Common myeloid progenitor, CD34-positive (primary cell): ENCODE measurements at regions not wholly inside any gene's neighbourhood (a gene's known extent, or its start where the extent isn't known, plus 50 kb on each side); places are given as distances from the start of the nearest gene placed in this dataset.

ENCODE experiments used
- CTCF ChIA-PET: fragments of 350-600 bp; sonication (Branson Sonifier 250); formaldehyde crosslinking; loops from one replicate; lab custom pipeline; 2021; ENCODE audit warnings: antibody characterized with exemption; lab: Charles Lee
- POLR2A ChIA-PET: fragments of 350-600 bp; sonication (Branson Sonifier 250); formaldehyde crosslinking; loops from one replicate; lab custom pipeline; 2021; ENCODE audit warnings: antibody characterized with exemption; lab: Charles Lee
- DNase-seq, 3 donors: peaks; one replicate each; pipeline versions ENCODE4 v3.0.0 to v3.0.0-alpha.2; 2013
- H3K27ac ChIP-seq, 2 experiments: 1 replicate in 1 of 2; 2 replicates in 1 of 2; pipeline ENCODE4 v1.7.0; 2013; ENCODE audit warnings: inconsistent platforms in 2 of 2, low read length in 2 of 2, mild to moderate bottlenecking in 2 of 2, low read depth in 1 of 2, moderate library complexity in 1 of 2; ENCODE audit not compliant: severe bottlenecking in 2 of 2, insufficient read depth in 1 of 2, poor library complexity in 1 of 2
- H3K27me3 ChIP-seq, 5 experiments: replicated peaks in 2 of 5; 1 replicate in 3 of 5; 2 replicates in 2 of 5; pipeline versions ENCODE4 v1.6.1 to v1.7.0; 2013; ENCODE audit warnings: low read length in 4 of 5, mild to moderate bottlenecking in 2 of 5, moderate library complexity in 2 of 5, inconsistent platforms in 1 of 5; ENCODE audit not compliant: insufficient read depth in 5 of 5, control insufficient read depth in 4 of 5
- H3K36me3 ChIP-seq, 4 experiments: 1 replicate in 2 of 4; 2 replicates in 2 of 4; pipeline versions ENCODE4 v1.6.1 to v1.7.0; 2013; ENCODE audit warnings: low read length in 3 of 4, control low read depth in 1 of 4, mild to moderate bottlenecking in 1 of 4; ENCODE audit not compliant: control insufficient read depth in 4 of 4, insufficient read depth in 4 of 4
- H3K4me1 ChIP-seq, 4 experiments: 1 replicate in 3 of 4; 2 replicates in 1 of 4; pipeline versions ENCODE4 v1.6.1 to v1.7.1; 2013; ENCODE audit warnings: low read length in 3 of 4, mild to moderate bottlenecking in 3 of 4, control low read depth in 1 of 4, inconsistent platforms in 1 of 4, moderate library complexity in 1 of 4; ENCODE audit not compliant: control insufficient read depth in 4 of 4, insufficient read depth in 4 of 4; ENCODE audit errors: control extremely low read depth in 1 of 4
- H3K4me3 ChIP-seq, 7 experiments: 1 replicate in 4 of 7; 2 replicates in 3 of 7; pipeline versions ENCODE4 v1.5.1 to v1.7.0; 2013; ENCODE audit warnings: mild to moderate bottlenecking in 7 of 7, low read length in 6 of 7, moderate library complexity in 6 of 7, inconsistent platforms in 2 of 7, low read depth in 2 of 7, control low read depth in 1 of 7; ENCODE audit not compliant: insufficient read depth in 4 of 7, control insufficient read depth in 1 of 7; ENCODE audit errors: extremely low read depth in 1 of 7
- H3K9me3 ChIP-seq, 5 experiments: 1 replicate in 4 of 5; 2 replicates in 1 of 5; pipeline versions ENCODE4 v1.6.1 to v1.7.1; 2013; ENCODE audit warnings: low read length in 4 of 5, mild to moderate bottlenecking in 2 of 5, inconsistent platforms in 1 of 5, low read depth in 1 of 5, moderate library complexity in 1 of 5; ENCODE audit not compliant: control insufficient read depth in 4 of 5, insufficient read depth in 2 of 5; ENCODE audit errors: control extremely low read depth in 1 of 5
- WGBS: methylation state at CpG from one replicate; pipeline ENCODE4 v1.1.5; 2013; ENCODE audit not compliant: insufficient coverage; 5-methylcytosine and 5-hydroxymethylcytosine counted together

DNA sequence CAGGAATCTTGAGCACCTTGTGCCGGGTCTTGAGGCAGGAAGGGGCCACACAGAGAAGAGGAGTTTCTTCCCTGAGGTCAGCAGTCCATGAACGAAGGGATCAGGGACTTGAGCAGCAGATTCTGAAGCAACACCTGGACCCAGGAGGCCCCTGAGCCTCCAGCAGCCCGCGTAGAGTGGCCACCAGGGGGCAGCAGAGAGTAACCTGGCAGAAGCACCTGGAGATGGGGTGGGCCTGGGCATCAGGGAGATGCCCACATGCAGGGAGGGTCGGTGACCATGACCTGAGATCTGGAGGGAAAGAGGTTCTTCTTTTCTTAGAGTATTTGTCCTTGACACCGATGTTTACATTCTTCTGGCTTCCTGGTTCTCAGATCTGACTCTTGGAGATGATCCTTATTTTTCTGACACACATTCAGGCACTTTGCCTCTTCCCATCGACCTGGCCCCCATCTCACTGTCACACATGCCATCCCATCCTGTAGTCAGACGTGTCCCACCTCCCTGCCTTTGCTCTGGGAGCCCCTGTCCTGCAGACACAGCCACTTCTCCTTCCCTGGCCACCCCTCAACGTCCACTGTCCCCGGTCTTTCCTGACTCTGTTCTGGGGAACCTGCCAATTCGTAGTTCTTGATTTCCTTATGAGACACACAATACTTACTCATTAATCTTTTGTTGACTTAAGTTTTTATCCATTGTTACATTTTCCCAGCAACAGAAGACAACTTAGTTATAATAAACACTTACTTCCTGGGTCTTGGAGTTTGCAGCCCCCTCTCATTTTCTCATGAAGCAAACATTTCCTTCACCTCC is 66.5 kb downstream of the GGTLC2 start:
- CTCF ChIA-PET: interaction anchor here (1.2 to 2.3 kb wide), 7 partner anchors 10 to 40 kb away, joined by 3 to 13 read pairs (median 6); no protein-coding TSS in a partner anchor
- DNase-seq: peak; percentile 50 to 65 (median 54)

DNA sequence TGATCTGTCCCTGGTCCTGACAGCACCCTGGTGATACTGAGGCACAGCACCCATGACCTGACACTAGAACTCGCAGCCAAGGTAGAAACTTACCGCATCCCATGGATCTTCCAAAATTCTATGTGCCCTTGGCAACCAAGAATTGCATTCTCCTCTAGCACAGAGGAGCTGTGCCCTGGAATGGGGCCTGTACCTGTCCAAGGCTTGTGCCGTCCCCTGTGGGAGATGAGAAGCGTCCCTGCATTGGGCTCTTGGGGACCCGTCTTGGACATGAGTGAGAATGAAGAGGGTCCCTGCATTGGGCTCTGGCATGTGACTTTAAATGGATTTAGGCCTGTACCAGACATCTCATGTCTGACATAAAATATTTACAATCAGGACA is 67.1 kb downstream of the GGTLC2 start:
- WGBS: 98% methylated on average over 5 of the region's 5 CpGs
- Histone ChIP-seq H3K4me1 (peaks cover 0 to 11% (median 6%) of the 10 kb centered on the region in 4 experiments), H3K27ac (no peak overlapping the region), H3K27me3 (no peaks in the 10 kb centered on the region), H3K9me3 (no peaks in the 10 kb centered on the region), H3K4me3 (no peak overlapping the region), H3K36me3 (no peaks in the 10 kb centered on the region)
- ChIA-PET CTCF (interaction anchor here (1.0 to 1.5 kb wide), 4 partner anchors 9 to 37 kb away, joined by 4 to 6 read pairs (median 4); no protein-coding TSS in a partner anchor), POLR2A (no interaction called here)
- DNase-seq: no peak

More for the DNA sequence above, 66.5 kb downstream of the GGTLC2 start:
- H3K9me3 ChIP-seq: no peaks in the 10 kb centered on the region
- no peaks in the 10 kb centered on the region for H3K36me3 ChIP-seq
- peaks cover 0 to 11% (median 6%) of the 10 kb centered on the region in 4 experiments for H3K4me1 ChIP-seq
- H3K27ac ChIP-seq: no peak overlapping the region
- H3K4me3 ChIP-seq: no peak overlapping the region
- WGBS: 24% methylated on average over 11 of the region's 11 CpGs
- no peaks in the 10 kb centered on the region for H3K27me3 ChIP-seq
- POLR2A ChIA-PET: no interaction called here

GRCh38 chr22:22712092-22712658 is 67.8 kb downstream of the GGTLC2 start:
- ChIA-PET CTCF (interaction anchor here (1.0 to 1.5 kb wide), 5 partner anchors 8 to 37 kb away, joined by 3 to 6 read pairs (median 4); no protein-coding TSS in a partner anchor), POLR2A (no interaction called here)
- Histone ChIP-seq H3K4me3 (peak overlapping the region in 1 of 7 experiments; percentile 15), H3K36me3 (no peaks in the 10 kb centered on the region), H3K9me3 (no peaks in the 10 kb centered on the region), H3K4me1 (peaks cover under 1 to 14% (median 6%) of the 10 kb centered on the region in 4 experiments), H3K27me3 (no peaks in the 10 kb centered on the region), H3K27ac (peak overlapping the region in 1 of 2 experiments; percentile 34)
- WGBS: 54% methylated on average over 5 of the region's 6 CpGs
- DNase-seq: peak in 2 of 3 donors; percentile 55 to 71

DNA sequence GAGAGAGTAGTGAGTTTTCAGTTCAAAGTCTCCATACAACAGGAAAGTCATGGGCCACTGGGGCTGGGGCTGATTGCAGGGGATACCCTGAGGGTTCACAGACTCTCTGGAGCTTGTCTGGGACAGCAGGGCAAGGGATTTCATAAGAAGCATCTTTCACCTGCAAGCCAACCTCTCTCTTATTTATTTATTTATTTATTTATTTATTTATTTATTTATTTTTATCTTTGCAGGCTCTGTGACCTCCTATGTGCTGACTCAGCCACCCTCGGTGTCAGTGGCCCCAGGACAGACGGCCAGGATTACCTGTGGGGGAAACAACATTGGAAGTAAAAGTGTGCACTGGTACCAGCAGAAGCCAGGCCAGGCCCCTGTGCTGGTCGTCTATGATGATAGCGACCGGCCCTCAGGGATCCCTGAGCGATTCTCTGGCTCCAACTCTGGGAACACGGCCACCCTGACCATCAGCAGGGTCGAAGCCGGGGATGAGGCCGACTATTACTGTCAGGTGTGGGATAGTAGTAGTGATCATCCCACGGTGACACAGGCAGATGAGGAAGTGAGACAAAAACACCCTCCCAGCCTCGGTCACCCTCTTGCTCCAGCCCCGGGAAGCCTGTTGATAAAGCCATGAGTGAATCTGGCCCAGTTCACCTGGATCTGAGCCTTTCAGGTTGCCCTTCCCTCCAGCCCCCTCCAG is 68.4 kb downstream of the GGTLC2 start:
- POLR2A ChIA-PET: no interaction called here
- no peaks in the 10 kb centered on the region for H3K36me3 ChIP-seq
- peak overlapping the region in 1 of 7 experiments; percentile 15 for H3K4me3 ChIP-seq
- 91% methylated on average over 5 of the region's 13 CpGs for WGBS
- no peaks in the 10 kb centered on the region for H3K9me3 ChIP-seq
- H3K4me1 ChIP-seq: peaks cover 5 to 19% (median 9%) of the 10 kb centered on the region in 4 experiments
- CTCF ChIA-PET: interaction anchor here (1.0 to 1.1 kb wide), 2 partner anchors 25 to 36 kb away, joined by 3 to 4 read pairs; no protein-coding TSS in a partner anchor
- no peaks in the 10 kb centered on the region for H3K27me3 ChIP-seq
- peak overlapping the region in 1 of 2 experiments; percentile 34 for H3K27ac ChIP-seq
- DNase-seq: no peak

GRCh38 chr22:22713416-22713815 is 69.0 kb downstream of the GGTLC2 start:
- CTCF ChIA-PET: no interaction called here

GRCh38 chr22:22714600-22715335 is 70.4 kb downstream of the GGTLC2 start:
- WGBS: 100% methylated on average over 6 of the region's 7 CpGs

More at GRCh38 chr22:22713416-22713815, 69.0 kb downstream of the GGTLC2 start:
- Histone ChIP-seq H3K4me1 (peaks cover 6 to 21% (median 10%) of the 10 kb centered on the region in 4 experiments), H3K36me3 (no peaks in the 10 kb centered on the region), H3K27me3 (no peaks in the 10 kb centered on the region), H3K9me3 (no peaks in the 10 kb centered on the region), H3K4me3 (no peak overlapping the region), H3K27ac (no peak overlapping the region)
- WGBS: 100% methylated on average over 1 of the region's 1 CpG
- DNase-seq: no peak
- POLR2A ChIA-PET: no interaction called here

More at GRCh38 chr22:22714600-22715335, 70.4 kb downstream of the GGTLC2 start:
- Histone ChIP-seq H3K36me3 (no peaks in the 10 kb centered on the region), H3K4me3 (no peak overlapping the region), H3K27me3 (no peaks in the 10 kb centered on the region), H3K4me1 (peaks cover 6 to 21% (median 11%) of the 10 kb centered on the region in 4 experiments), H3K9me3 (no peaks in the 10 kb centered on the region), H3K27ac (no peak overlapping the region)
- ChIA-PET CTCF (interaction anchor here (0.8 kb wide), 1 partner anchor 9 kb away, joined by 3 read pairs; no protein-coding TSS in a partner anchor), POLR2A (no interaction called here)
- DNase-seq: no peak
